ACC112 (cell line): ENCODE measurements at regions not wholly inside any gene's neighbourhood (a gene's known extent, or its start where the extent isn't known, plus 50 kb on each side); places are given as distances from the start of the nearest gene placed in this dataset.

Experiments
- H2AFZ ChIP-seq: fragments of 200-600 bp; sonication (generic); one replicate; pipeline ENCODE4 v1.6.0; 2017; ENCODE audit warnings: antibody characterized with exemption, low read length; ENCODE audit not compliant: unreplicated experiment
- H3K27ac ChIP-seq: fragments of 200-600 bp; sonication (generic); 2 replicates; pipeline ENCODE4 v1.5.1; 2014; ENCODE audit warnings: low read depth, mild to moderate bottlenecking, antibody characterized with exemption, low read length, moderate library complexity
- H3K27me3 ChIP-seq: fragments of 200-600 bp; sonication (generic); 2 replicates; pipeline ENCODE4 v1.6.1; 2014; ENCODE audit warnings: mild to moderate bottlenecking, antibody characterized with exemption, low read length, moderate library complexity, mixed read lengths; ENCODE audit not compliant: insufficient read depth
- H3K36me3 ChIP-seq: fragments of 200-600 bp; sonication (generic); 2 replicates; pipeline ENCODE4 v1.6.1; 2016; ENCODE audit warnings: mild to moderate bottlenecking, antibody characterized with exemption, low read length, moderate library complexity, mixed read lengths; ENCODE audit not compliant: insufficient read depth
- H3K4me1 ChIP-seq: fragments of 200-600 bp; sonication (generic); one replicate; pipeline ENCODE4 v1.6.1; 2016; ENCODE audit warnings: low read length, mixed read lengths; ENCODE audit not compliant: insufficient read depth, unreplicated experiment, control insufficient read depth
- H3K4me3 ChIP-seq: fragments of 200-600 bp; sonication (generic); 2 replicates; pipeline ENCODE4 v1.5.1; 2014; ENCODE audit warnings: mild to moderate bottlenecking, low read depth, low read length
- H3K79me2 ChIP-seq: fragments of 200-600 bp; sonication (generic); one replicate; pipeline ENCODE4 v1.6.0; 2016; ENCODE audit warnings: low read length; ENCODE audit not compliant: control insufficient read depth, unreplicated experiment, insufficient read depth

DNA sequence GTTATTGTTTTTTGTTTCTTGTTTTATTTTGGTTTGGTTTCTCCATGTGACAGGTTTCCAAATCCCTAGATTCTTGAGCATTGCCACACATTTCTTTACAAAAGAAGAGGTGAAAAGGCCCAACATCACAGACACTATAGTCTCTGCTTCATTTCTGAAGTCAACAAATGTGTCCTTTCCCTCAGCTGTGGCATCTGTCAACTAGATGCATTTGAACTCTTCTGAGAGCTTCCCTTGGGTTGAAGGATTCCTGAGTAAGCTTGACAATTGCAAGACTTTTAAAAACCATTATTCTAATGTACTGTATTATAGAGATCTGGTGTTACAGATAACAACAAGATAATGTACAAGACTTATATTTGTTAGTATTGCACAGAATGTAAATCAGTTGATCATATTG is 703.3 kb upstream of the PKDCC start:
- Histone ChIP-seq H3K36me3 (no peaks in the 10 kb centered on the region), H3K79me2 (no peaks in the 10 kb centered on the region), H3K4me1 (no peaks in the 10 kb centered on the region), H3K4me3 (no peak overlapping the region), H2AFZ (no peak overlapping the region), H3K27ac (no peak overlapping the region), H3K27me3 (peaks cover 53% of the 10 kb centered on the region)

DNA sequence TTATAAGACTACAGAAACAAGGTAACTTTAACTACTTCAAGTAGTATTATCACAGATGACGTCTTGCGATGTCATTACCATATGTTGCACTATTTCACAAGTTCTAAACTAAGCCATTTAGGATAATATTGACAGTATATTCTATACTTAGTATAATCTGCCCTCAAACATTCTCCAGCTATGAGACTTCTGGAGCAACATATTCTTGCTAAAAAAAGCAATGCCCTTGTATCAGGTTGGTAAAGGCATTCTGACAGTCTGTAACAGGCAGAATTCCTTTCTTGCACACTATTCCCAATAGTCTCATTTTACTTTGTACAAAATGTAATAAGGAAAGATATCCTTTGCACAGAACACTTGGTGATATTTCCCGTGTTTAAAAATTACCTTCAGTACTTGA is 694.8 kb upstream of the PKDCC start:
- Histone ChIP-seq H3K36me3 (no peaks in the 10 kb centered on the region), H2AFZ (no peak overlapping the region), H3K27me3 (peaks cover 51% of the 10 kb centered on the region), H3K4me3 (no peak overlapping the region), H3K79me2 (no peaks in the 10 kb centered on the region), H3K27ac (no peak overlapping the region), H3K4me1 (no peaks in the 10 kb centered on the region)

DNA sequence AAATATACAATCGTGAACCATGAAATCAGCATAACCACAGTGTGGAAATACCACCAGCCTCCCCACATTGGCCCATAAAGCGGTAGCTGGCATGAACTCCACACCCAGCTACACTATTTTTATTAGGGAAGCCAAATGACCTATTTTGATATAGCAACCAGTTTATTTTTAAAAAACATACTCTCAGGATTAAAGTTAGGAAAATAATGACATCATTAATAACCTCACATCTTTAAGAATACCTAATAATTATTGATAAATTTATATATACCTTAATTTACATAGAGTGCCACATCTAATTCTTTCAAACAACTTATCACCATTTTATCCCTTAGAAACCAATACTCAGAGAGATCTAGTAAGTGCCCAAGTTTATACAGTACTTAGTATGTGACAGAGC is 692.0 kb upstream of the PKDCC start:
- no peaks in the 10 kb centered on the region for H3K79me2 ChIP-seq

DNA sequence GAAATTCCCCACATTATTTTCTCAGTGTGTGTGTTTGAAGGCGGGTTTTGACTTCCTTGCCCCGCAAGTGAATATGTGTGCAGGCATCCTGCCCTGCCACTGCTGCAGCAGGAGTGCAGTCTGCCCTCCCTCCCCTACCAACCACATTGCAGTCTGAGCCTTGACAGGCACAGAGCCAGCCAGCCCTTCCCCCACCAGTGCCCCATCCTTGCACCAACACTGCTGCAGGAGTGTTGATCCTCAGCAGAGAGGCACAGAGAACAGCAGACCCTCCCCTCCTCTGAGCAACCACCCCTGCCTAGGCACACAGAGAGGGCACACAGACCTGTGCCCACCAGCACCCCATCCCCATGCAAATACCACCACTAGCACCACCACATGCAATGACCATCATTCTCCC is 683.0 kb upstream of the PKDCC start:
- no peak overlapping the region for H3K27ac ChIP-seq
- H2AFZ ChIP-seq: no peak overlapping the region

More for the DNA sequence above, 692.0 kb upstream of the PKDCC start:
- Histone ChIP-seq H3K4me1 (no peaks in the 10 kb centered on the region), H3K27ac (no peak overlapping the region), H3K27me3 (peaks cover 44% of the 10 kb centered on the region), H3K36me3 (no peaks in the 10 kb centered on the region), H3K4me3 (no peak overlapping the region), H2AFZ (no peak overlapping the region)

GRCh38 chr2:41375901-41376300 is 671.9 kb upstream of the PKDCC start:
- Histone ChIP-seq H3K4me3 (no peak overlapping the region), H3K4me1 (no peaks in the 10 kb centered on the region), H2AFZ (no peak overlapping the region), H3K36me3 (no peaks in the 10 kb centered on the region), H3K27me3 (no peaks in the 10 kb centered on the region), H3K27ac (no peak overlapping the region), H3K79me2 (no peaks in the 10 kb centered on the region)

More for the DNA sequence above, 683.0 kb upstream of the PKDCC start:
- no peaks in the 10 kb centered on the region for H3K4me1 ChIP-seq
- H3K4me3 ChIP-seq: no peak overlapping the region
- H3K36me3 ChIP-seq: no peaks in the 10 kb centered on the region
- no peaks in the 10 kb centered on the region for H3K27me3 ChIP-seq
- no peaks in the 10 kb centered on the region for H3K79me2 ChIP-seq

DNA sequence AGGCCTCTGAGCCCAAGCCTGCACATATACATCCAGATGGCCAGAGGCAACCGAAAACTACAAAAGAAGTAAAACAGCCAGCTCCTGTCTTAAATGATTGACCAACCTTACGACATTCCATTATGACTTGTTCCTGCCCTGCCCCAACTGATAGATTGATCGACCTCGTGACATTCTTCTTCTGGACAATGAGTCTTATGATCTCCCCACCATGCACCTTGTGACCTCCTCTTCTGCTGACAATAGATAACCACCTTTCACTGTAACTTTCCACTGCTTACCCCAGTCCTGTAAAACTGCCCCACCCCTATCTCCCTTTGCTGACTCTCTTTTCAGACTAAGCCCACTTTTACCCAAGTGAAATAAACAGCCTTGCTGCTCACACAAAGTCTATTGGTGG is 670.0 kb upstream of the PKDCC start:
- Histone ChIP-seq H3K4me1 (no peaks in the 10 kb centered on the region), H3K4me3 (no peak overlapping the region), H3K27me3 (no peaks in the 10 kb centered on the region), H2AFZ (no peak overlapping the region), H3K36me3 (no peaks in the 10 kb centered on the region), H3K27ac (no peak overlapping the region), H3K79me2 (no peaks in the 10 kb centered on the region)

DNA sequence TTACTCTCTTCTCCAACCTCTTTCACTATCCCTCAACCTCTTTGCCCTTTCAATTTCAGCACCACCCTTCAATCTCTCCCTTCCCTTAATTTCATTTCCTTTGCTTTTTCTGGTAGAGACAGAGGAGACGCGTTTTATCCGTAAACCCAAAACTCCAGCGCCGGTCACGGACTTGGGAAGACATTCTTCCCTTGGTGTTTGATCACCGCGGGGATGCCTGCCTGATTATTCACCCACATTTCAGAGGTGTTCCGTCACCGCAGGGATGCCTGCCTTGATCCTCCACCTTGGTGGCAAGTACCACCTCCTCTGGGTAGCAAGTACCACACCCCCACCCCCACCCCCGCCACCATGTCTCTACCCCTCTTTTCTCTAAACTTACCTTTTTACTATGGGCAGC is 669.4 kb upstream of the PKDCC start:
- no peaks in the 10 kb centered on the region for H3K4me1 ChIP-seq
- no peak overlapping the region for H3K4me3 ChIP-seq
- no peaks in the 10 kb centered on the region for H3K79me2 ChIP-seq
- no peak overlapping the region for H3K27ac ChIP-seq
- H3K36me3 ChIP-seq: no peaks in the 10 kb centered on the region
- no peaks in the 10 kb centered on the region for H3K27me3 ChIP-seq
- H2AFZ ChIP-seq: no peak overlapping the region

GRCh38 chr2:41379496-41380221 is 668.2 kb upstream of the PKDCC start:
- no peak overlapping the region for H3K27ac ChIP-seq

GRCh38 chr2:41381701-41382100 is 666.1 kb upstream of the PKDCC start:
- Histone ChIP-seq H3K4me1 (no peaks in the 10 kb centered on the region), H3K4me3 (no peak overlapping the region), H3K79me2 (no peaks in the 10 kb centered on the region), H3K27me3 (no peaks in the 10 kb centered on the region), H2AFZ (no peak overlapping the region), H3K36me3 (no peaks in the 10 kb centered on the region), H3K27ac (no peak overlapping the region)

More at GRCh38 chr2:41379496-41380221, 668.2 kb upstream of the PKDCC start:
- Histone ChIP-seq H3K4me1 (no peaks in the 10 kb centered on the region), H2AFZ (no peak overlapping the region), H3K4me3 (no peak overlapping the region), H3K79me2 (no peaks in the 10 kb centered on the region), H3K27me3 (no peaks in the 10 kb centered on the region), H3K36me3 (no peaks in the 10 kb centered on the region)

DNA sequence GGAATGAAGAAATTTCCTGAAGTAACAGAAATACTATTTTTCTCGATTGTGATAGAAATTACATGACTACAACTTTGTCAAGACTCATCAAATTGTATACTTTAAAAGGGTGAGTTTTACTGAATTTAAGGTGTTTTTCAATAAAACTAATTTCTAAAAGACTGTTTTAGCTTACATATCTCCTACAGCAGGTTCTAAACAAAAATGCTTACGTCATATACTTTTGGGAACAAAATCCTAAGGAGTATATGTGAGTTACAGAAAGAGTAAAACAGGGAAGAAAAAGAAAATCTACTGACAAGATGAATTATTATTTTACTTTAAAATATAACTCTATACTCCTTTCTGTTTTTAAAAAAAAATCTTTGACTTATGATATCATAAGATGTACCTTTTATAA is 660.3 kb upstream of the PKDCC start:
- H3K27me3 ChIP-seq: 0 out of 2 replicates have a peak, but pooled peaks cover 8% of the 10 kb centered on the region
- no peak overlapping the region for H2AFZ ChIP-seq
- no peak overlapping the region for H3K4me3 ChIP-seq
- H3K79me2 ChIP-seq: no peaks in the 10 kb centered on the region
- H3K27ac ChIP-seq: no peak overlapping the region
- H3K36me3 ChIP-seq: no peaks in the 10 kb centered on the region
- no peaks in the 10 kb centered on the region for H3K4me1 ChIP-seq

- Histone ChIP-seq H3K27me3 (peaks cover 15% of the 10 kb centered on the region; the same call in 1 of the 2 replicates), H2AFZ (no peak overlapping the region), H3K79me2 (no peaks in the 10 kb centered on the region), H3K27ac (no peak overlapping the region), H3K4me3 (no peak overlapping the region), H3K36me3 (no peaks in the 10 kb centered on the region), H3K4me1 (no peaks in the 10 kb centered on the region)
Measured at GRCh38 chr2:41393621-41394020, 654.2 kb upstream of the PKDCC start.
